HEK293 (cell line): ENCODE measurements at regions not wholly inside any gene's neighbourhood (a gene's known extent, or its start where the extent isn't known, plus 50 kb on each side); places are given as distances from the start of the nearest gene placed in this dataset.
"Not testable (repeated sequence)": the region's sequence is repeated elsewhere in the genome, so short reads cannot be mapped to it uniquely, and the experiment has no call there.

Experiments
- CTCF ChIA-PET: fragments of 350-600 bp; formaldehyde crosslinking; extraction: SDS; loops from one replicate; lab custom pipeline; 2021; ENCODE audit warnings: antibody characterized with exemption; lab: Yijun Ruan, JAX
- POLR2A ChIA-PET: fragments of 300-600 bp; formaldehyde crosslinking; extraction: SDS; loops from one replicate; lab custom pipeline; 2020; ENCODE audit warnings: antibody characterized with exemption, inconsistent platforms; lab: Yijun Ruan, JAX
- H3K27ac ChIP-seq: fragments of 200-500 bp; sonication (Bioruptor generic); 2 replicates; pipeline ENCODE4 v1.5.1; 2014; ENCODE audit warnings: low read depth, low read length, control low read depth, inconsistent platforms; ENCODE audit errors: extremely low read depth
- H3K36me3 ChIP-seq, 2 experiments: fragments of 200-500 bp in 1 of 2; sonication (Bioruptor generic) in 1 of 2; 1 replicate in 1 of 2; 2 replicates in 1 of 2; pipeline ENCODE4 v1.5.1; 2014 to 2017; ENCODE audit warnings: inconsistent platforms in 2 of 2, low read length in 2 of 2; ENCODE audit not compliant: control insufficient read depth in 2 of 2, insufficient read depth in 1 of 2
- H3K4me1 ChIP-seq: fragments of 200-500 bp; sonication (Bioruptor generic); 2 replicates; pipeline ENCODE4 v1.5.1; 2014; ENCODE audit warnings: mild to moderate bottlenecking, low read length, inconsistent platforms; ENCODE audit not compliant: control insufficient read depth, insufficient read depth
- H3K4me3 ChIP-seq: 2 replicates; pipeline ENCODE4 v1.5.1; 2011; ENCODE audit warnings: low read depth, mild to moderate bottlenecking, control low read depth, low read length, moderate library complexity
- H3K9me3 ChIP-seq: fragments of 200-500 bp; sonication (Bioruptor generic); 2 replicates; pipeline ENCODE4 v1.5.1; 2014; ENCODE audit warnings: low read depth, low read length, inconsistent platforms; ENCODE audit not compliant: control insufficient read depth, insufficient read depth
- GLI2 ChIP-seq: fragments of 450-650 bp; formaldehyde crosslinking; IDR thresholded peaks from 2 replicates; pipeline ENCODE4; 2017; ENCODE audit warnings: missing biosample characterization, missing genetic modification characterization, low read depth, borderline replicate concordance
- GLIS1 ChIP-seq: fragments of 450-650 bp; formaldehyde crosslinking; IDR thresholded peaks from 2 replicates; pipeline ENCODE4 v1.5.1; 2016; ENCODE audit warnings: missing biosample characterization, missing genetic modification characterization
- KLF1 ChIP-seq: fragments of 450-650 bp; formaldehyde crosslinking; IDR thresholded peaks from 2 replicates; pipeline ENCODE4 v1.5.1; 2016; ENCODE audit warnings: missing biosample characterization, missing genetic modification characterization
- KLF16 ChIP-seq: fragments of 450-650 bp; formaldehyde crosslinking; IDR thresholded peaks from 2 replicates; pipeline ENCODE4 v1.5.1; 2017; ENCODE audit warnings: missing biosample characterization, missing genetic modification characterization
- TSHZ1 ChIP-seq: fragments of 450-650 bp; formaldehyde crosslinking; IDR thresholded peaks from 2 replicates; pipeline ENCODE4 v1.5.1; 2016; ENCODE audit warnings: missing biosample characterization, missing genetic modification characterization, borderline replicate concordance
- ZFP41 ChIP-seq: fragments of 450-650 bp; formaldehyde crosslinking; IDR thresholded peaks from 2 replicates; pipeline ENCODE4 v1.5.1; 2016; ENCODE audit warnings: missing biosample characterization, missing genetic modification characterization, borderline replicate concordance
- ZNF138 ChIP-seq: fragments of 450-650 bp; formaldehyde crosslinking; IDR thresholded peaks from 2 replicates; pipeline ENCODE4 v1.5.1; 2016; ENCODE audit warnings: missing biosample characterization, missing genetic modification characterization, borderline replicate concordance
- ZNF19 ChIP-seq: fragments of 450-650 bp; formaldehyde crosslinking; IDR thresholded peaks from 2 replicates; pipeline ENCODE4; 2016; ENCODE audit warnings: missing biosample characterization, missing genetic modification characterization, low read depth
- ZNF341 ChIP-seq: fragments of 450-650 bp; formaldehyde crosslinking; IDR thresholded peaks from 2 replicates; pipeline ENCODE4; 2016; ENCODE audit warnings: low read depth, missing biosample characterization, missing genetic modification characterization
- ZNF501 ChIP-seq: fragments of 450-650 bp; formaldehyde crosslinking; IDR thresholded peaks from 2 replicates; pipeline ENCODE4 v1.5.1; 2016; ENCODE audit warnings: missing biosample characterization, missing genetic modification characterization
- ZNF629 ChIP-seq: fragments of 450-650 bp; formaldehyde crosslinking; IDR thresholded peaks from 2 replicates; pipeline ENCODE4 v1.5.1; 2017; ENCODE audit warnings: missing biosample characterization, missing genetic modification characterization
- ZNF830 ChIP-seq: fragments of 450-650 bp; IDR thresholded peaks from 2 replicates; pipeline ENCODE4 v1.5.0; 2018; ENCODE audit warnings: missing biosample characterization, missing genetic modification characterization, low read depth, mild to moderate bottlenecking, moderate library complexity
- TF ChIP-seq, protein P1 (sequence below): fragments of 450-650 bp; formaldehyde crosslinking; conservative IDR thresholded peaks from 2 replicates; pipeline ENCODE4 v1.5.1; 2016; ENCODE audit warnings: low read depth, missing biosample characterization, missing genetic modification characterization
- TF ChIP-seq, protein P2 (sequence below): fragments of 450-650 bp; formaldehyde crosslinking; IDR thresholded peaks from 2 replicates; pipeline ENCODE4 v1.5.1; 2016; ENCODE audit warnings: missing biosample characterization, missing genetic modification characterization
- TF ChIP-seq, protein P3 (sequence below): fragments of 450-650 bp; formaldehyde crosslinking; IDR thresholded peaks from 2 replicates; pipeline ENCODE4 v1.5.1; 2016; ENCODE audit warnings: missing biosample characterization, missing genetic modification characterization
- TF ChIP-seq, protein P4 (sequence below): fragments of 450-650 bp; formaldehyde crosslinking; IDR thresholded peaks from 2 replicates; pipeline ENCODE4 v1.5.0; 2017; ENCODE audit warnings: missing biosample characterization, missing genetic modification characterization, borderline replicate concordance

- H3K36me3 ChIP-seq, result no peaks in the 10 kb centered on the region
- H3K27ac ChIP-seq, result no peak overlapping the region
- H3K9me3 ChIP-seq, result no peaks in the 10 kb centered on the region
- TF ChIP-seq GLIS1 (tag by site-specific recombination), result no peak
- TF ChIP-seq ZNF629, result no peak
- TF ChIP-seq, protein P1, sequence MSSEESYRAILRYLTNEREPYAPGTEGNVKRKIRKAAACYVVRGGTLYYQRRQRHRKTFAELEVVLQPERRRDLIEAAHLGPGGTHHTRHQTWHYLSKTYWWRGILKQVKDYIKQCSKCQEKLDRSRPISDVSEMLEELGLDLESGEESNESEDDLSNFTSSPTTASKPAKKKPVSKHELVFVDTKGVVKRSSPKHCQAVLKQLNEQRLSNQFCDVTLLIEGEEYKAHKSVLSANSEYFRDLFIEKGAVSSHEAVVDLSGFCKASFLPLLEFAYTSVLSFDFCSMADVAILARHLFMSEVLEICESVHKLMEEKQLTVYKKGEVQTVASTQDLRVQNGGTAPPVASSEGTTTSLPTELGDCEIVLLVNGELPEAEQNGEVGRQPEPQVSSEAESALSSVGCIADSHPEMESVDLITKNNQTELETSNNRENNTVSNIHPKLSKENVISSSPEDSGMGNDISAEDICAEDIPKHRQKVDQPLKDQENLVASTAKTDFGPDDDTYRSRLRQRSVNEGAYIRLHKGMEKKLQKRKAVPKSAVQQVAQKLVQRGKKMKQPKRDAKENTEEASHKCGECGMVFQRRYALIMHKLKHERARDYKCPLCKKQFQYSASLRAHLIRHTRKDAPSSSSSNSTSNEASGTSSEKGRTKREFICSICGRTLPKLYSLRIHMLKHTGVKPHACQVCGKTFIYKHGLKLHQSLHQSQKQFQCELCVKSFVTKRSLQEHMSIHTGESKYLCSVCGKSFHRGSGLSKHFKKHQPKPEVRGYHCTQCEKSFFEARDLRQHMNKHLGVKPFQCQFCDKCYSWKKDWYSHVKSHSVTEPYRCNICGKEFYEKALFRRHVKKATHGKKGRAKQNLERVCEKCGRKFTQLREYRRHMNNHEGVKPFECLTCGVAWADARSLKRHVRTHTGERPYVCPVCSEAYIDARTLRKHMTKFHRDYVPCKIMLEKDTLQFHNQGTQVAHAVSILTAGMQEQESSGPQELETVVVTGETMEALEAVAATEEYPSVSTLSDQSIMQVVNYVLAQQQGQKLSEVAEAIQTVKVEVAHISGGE (tag by site-specific recombination), result no peak
- TF ChIP-seq KLF1, result no peak
- no peak for TF ChIP-seq ZFP41 (tag by site-specific recombination)
- TF ChIP-seq, protein P2, sequence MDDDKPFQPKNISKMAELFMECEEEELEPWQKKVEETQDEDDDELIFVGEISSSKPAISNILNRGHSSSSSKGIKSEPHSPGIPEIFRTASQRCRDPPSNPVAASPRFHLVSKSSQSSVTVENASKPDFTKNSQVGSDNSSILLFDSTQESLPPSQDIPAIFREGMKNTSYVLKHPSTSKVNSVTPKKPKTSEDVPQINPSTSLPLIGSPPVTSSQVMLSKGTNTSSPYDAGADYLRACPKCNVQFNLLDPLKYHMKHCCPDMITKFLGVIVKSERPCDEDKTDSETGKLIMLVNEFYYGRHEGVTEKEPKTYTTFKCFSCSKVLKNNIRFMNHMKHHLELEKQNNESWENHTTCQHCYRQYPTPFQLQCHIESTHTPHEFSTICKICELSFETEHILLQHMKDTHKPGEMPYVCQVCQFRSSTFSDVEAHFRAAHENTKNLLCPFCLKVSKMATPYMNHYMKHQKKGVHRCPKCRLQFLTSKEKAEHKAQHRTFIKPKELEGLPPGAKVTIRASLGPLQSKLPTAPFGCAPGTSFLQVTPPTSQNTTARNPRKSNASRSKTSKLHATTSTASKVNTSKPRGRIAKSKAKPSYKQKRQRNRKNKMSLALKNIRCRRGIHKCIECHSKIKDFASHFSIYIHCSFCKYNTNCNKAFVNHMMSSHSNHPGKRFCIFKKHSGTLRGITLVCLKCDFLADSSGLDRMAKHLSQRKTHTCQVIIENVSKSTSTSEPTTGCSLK, result no peak
- no peak for TF ChIP-seq ZNF501
- TF ChIP-seq, protein P3, sequence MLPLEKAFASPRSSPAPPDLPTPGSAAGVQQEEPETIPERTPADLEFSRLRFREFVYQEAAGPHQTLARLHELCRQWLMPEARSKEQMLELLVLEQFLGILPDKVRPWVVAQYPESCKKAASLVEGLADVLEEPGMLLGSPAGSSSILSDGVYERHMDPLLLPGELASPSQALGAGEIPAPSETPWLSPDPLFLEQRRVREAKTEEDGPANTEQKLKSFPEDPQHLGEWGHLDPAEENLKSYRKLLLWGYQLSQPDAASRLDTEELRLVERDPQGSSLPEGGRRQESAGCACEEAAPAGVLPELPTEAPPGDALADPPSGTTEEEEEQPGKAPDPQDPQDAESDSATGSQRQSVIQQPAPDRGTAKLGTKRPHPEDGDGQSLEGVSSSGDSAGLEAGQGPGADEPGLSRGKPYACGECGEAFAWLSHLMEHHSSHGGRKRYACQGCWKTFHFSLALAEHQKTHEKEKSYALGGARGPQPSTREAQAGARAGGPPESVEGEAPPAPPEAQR (tag by site-specific recombination), result no peak
- no peak for TF ChIP-seq ZNF19 (tag by site-specific recombination)
- TF ChIP-seq KLF16 (tag by site-specific recombination), result no peak
- no peak for TF ChIP-seq ZNF341 (tag by site-specific recombination)
- no peak for TF ChIP-seq GLI2 (tag by site-specific recombination)
- TF ChIP-seq ZNF138 (tag by site-specific recombination), result no peak
- no peak for TF ChIP-seq ZNF830
- TF ChIP-seq, protein P4, sequence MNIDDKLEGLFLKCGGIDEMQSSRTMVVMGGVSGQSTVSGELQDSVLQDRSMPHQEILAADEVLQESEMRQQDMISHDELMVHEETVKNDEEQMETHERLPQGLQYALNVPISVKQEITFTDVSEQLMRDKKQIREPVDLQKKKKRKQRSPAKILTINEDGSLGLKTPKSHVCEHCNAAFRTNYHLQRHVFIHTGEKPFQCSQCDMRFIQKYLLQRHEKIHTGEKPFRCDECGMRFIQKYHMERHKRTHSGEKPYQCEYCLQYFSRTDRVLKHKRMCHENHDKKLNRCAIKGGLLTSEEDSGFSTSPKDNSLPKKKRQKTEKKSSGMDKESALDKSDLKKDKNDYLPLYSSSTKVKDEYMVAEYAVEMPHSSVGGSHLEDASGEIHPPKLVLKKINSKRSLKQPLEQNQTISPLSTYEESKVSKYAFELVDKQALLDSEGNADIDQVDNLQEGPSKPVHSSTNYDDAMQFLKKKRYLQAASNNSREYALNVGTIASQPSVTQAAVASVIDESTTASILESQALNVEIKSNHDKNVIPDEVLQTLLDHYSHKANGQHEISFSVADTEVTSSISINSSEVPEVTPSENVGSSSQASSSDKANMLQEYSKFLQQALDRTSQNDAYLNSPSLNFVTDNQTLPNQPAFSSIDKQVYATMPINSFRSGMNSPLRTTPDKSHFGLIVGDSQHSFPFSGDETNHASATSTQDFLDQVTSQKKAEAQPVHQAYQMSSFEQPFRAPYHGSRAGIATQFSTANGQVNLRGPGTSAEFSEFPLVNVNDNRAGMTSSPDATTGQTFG (tag by site-specific recombination), result no peak
- TF ChIP-seq TSHZ1 (tag by site-specific recombination), result no peak
- H3K4me1 ChIP-seq, result no peaks in the 10 kb centered on the region
- POLR2A ChIA-PET, result no interaction called here
- H3K4me3 ChIP-seq, result no peak overlapping the region
- CTCF ChIA-PET, result no interaction called here
Observed at GRCh38 chr4:111074523-111075114, 451.7 kb upstream of the PITX2 start.

GRCh38 chr4:111076299-111076698 is 453.4 kb upstream of the PITX2 start:
- H3K4me1 ChIP-seq, H3K9me3 ChIP-seq, H3K36me3 ChIP-seq, H3K4me3 ChIP-seq, CTCF ChIA-PET, H3K27ac ChIP-seq, POLR2A ChIA-PET: not testable (repeated sequence)
